Osteoblast (primary cell): ENCODE measurements at regions not wholly inside any gene's neighbourhood (a gene's known extent, or its start where the extent isn't known, plus 50 kb on each side); places are given as distances from the start of the nearest gene placed in this dataset.

Experiments used
- DNase-seq: peaks from one replicate; pipeline ENCODE4 v3.0.0; 2011; ENCODE audit warnings: low spot score, mixed read lengths; ENCODE audit not compliant: insufficient read length; ENCODE audit errors: missing footprints
- H2AFZ ChIP-seq: 2 replicates; pipeline ENCODE4 v1.6.0; 2011; ENCODE audit warnings: mild to moderate bottlenecking, low read length
- H3K27ac ChIP-seq: 2 replicates; pipeline ENCODE4 v1.5.1; 2011; ENCODE audit warnings: mild to moderate bottlenecking, low read depth, low read length, moderate library complexity
- H3K27me3 ChIP-seq: 2 replicates; pipeline ENCODE4 v1.6.0; 2012; ENCODE audit warnings: mild to moderate bottlenecking, control low read depth, inconsistent platforms, low read length, moderate library complexity; ENCODE audit not compliant: insufficient read depth
- H3K36me3 ChIP-seq: 2 replicates; pipeline ENCODE4 v1.5.1; 2011; ENCODE audit warnings: mild to moderate bottlenecking, low read length, control low read depth, moderate library complexity; ENCODE audit not compliant: insufficient read depth
- H3K4me1 ChIP-seq: 2 replicates; pipeline ENCODE4 v1.5.1; 2011; ENCODE audit warnings: mild to moderate bottlenecking, low read length, control low read depth, moderate library complexity; ENCODE audit not compliant: insufficient read depth
- H3K4me2 ChIP-seq: 2 replicates; pipeline ENCODE4 v1.6.0; 2011; ENCODE audit warnings: mild to moderate bottlenecking, low read length; ENCODE audit not compliant: insufficient read depth
- H3K4me3 ChIP-seq: fragments of 200-600 bp; sonication (generic); 3 replicates; pipeline ENCODE4 v1.5.1; 2012; ENCODE audit warnings: mild to moderate bottlenecking, low read length, inconsistent platforms; ENCODE audit not compliant: insufficient read depth
- H3K79me2 ChIP-seq: 2 replicates; pipeline ENCODE4 v1.6.0; 2012; ENCODE audit warnings: mild to moderate bottlenecking, low read length, control low read depth, inconsistent platforms; ENCODE audit not compliant: insufficient read depth
- H3K9me3 ChIP-seq: 2 replicates; pipeline ENCODE4 v1.5.1; 2011; ENCODE audit warnings: low read depth, low read length, control low read depth
- H4K20me1 ChIP-seq: 2 replicates; pipeline ENCODE4 v1.6.0; 2012; ENCODE audit warnings: mild to moderate bottlenecking, low read length, control low read depth; ENCODE audit not compliant: insufficient read depth
- CTCF ChIP-seq: IDR thresholded peaks from 2 replicates; pipeline ENCODE4 v1.5.1; 2011; ENCODE audit warnings: mild to moderate bottlenecking, low read depth, low read length, moderate library complexity; ENCODE audit errors: extremely low read depth

- Histone ChIP-seq H3K9me3 (peaks cover 34% of the 10 kb centered on the region), H3K4me3 (no peak overlapping the region), H3K4me1 (no peaks in the 10 kb centered on the region), H3K79me2 (no peaks in the 10 kb centered on the region), H3K36me3 (peaks cover 18% of the 10 kb centered on the region), H4K20me1 (no peaks in the 10 kb centered on the region), H2AFZ (no peak overlapping the region), H3K27ac (no peak overlapping the region), H3K4me2 (no peak overlapping the region), H3K27me3 (no peaks in the 10 kb centered on the region)
- DNase-seq, result no peak
- TF ChIP-seq CTCF, result no peak
Measured at GRCh38 chr16:31754998-31755615, 118.5 kb upstream of the ZNF267 start.

GRCh38 chr16:31764103-31764502, 109.5 kb upstream of the ZNF267 start:
- Histone ChIP-seq H2AFZ (no peak overlapping the region), H4K20me1 (no peaks in the 10 kb centered on the region)

GRCh38 chr16:31767267-31767666, 106.3 kb upstream of the ZNF267 start:
- Histone ChIP-seq H3K9me3 (peaks cover 19% of the 10 kb centered on the region), H3K79me2 (no peaks in the 10 kb centered on the region), H3K27me3 (no peaks in the 10 kb centered on the region), H3K36me3 (no peaks in the 10 kb centered on the region), H3K27ac (no peak overlapping the region), H2AFZ (no peak overlapping the region), H3K4me1 (no peaks in the 10 kb centered on the region), H3K4me2 (no peak overlapping the region), H4K20me1 (no peaks in the 10 kb centered on the region), H3K4me3 (no peak overlapping the region)
- no peak for DNase-seq
- no peak for TF ChIP-seq CTCF

More at GRCh38 chr16:31764103-31764502, 109.5 kb upstream of the ZNF267 start:
- Histone ChIP-seq H3K27me3 (no peaks in the 10 kb centered on the region), H3K36me3 (no peaks in the 10 kb centered on the region), H3K27ac (no peak overlapping the region), H3K4me1 (no peaks in the 10 kb centered on the region), H3K79me2 (no peaks in the 10 kb centered on the region), H3K4me3 (no peak overlapping the region), H3K4me2 (no peak overlapping the region), H3K9me3 (peaks cover 21% of the 10 kb centered on the region)
- no peak for TF ChIP-seq CTCF
- no peak for DNase-seq

GRCh38 chr16:31780342-31780741, 93.3 kb upstream of the ZNF267 start:
- H3K27me3 ChIP-seq, result no peaks in the 10 kb centered on the region
- H4K20me1 ChIP-seq, result no peaks in the 10 kb centered on the region
- H3K79me2 ChIP-seq, result no peaks in the 10 kb centered on the region
- no peak overlapping the region for H3K4me3 ChIP-seq
- no peaks in the 10 kb centered on the region for H3K36me3 ChIP-seq
- H3K4me2 ChIP-seq, result no peak overlapping the region
- no peaks in the 10 kb centered on the region for H3K4me1 ChIP-seq
- H3K27ac ChIP-seq, result no peak overlapping the region
- no peak overlapping the region for H2AFZ ChIP-seq
- TF ChIP-seq CTCF, result no peak
- no peak for DNase-seq
- H3K9me3 ChIP-seq, result peaks cover 5% of the 10 kb centered on the region
